DMS114 treated with DMSO at 0.1 percent for 48 hours (cell line): ENCODE measurements at regions not wholly inside any gene's neighbourhood (a gene's known extent, or its start where the extent isn't known, plus 50 kb on each side); places are given as distances from the start of the nearest gene placed in this dataset.

Source experiments
- DNase-seq: peaks from one replicate; lab custom pipeline; 2025; ENCODE audit not compliant: unreplicated experiment; lab: John Stamatoyannopoulos, UW

DNA sequence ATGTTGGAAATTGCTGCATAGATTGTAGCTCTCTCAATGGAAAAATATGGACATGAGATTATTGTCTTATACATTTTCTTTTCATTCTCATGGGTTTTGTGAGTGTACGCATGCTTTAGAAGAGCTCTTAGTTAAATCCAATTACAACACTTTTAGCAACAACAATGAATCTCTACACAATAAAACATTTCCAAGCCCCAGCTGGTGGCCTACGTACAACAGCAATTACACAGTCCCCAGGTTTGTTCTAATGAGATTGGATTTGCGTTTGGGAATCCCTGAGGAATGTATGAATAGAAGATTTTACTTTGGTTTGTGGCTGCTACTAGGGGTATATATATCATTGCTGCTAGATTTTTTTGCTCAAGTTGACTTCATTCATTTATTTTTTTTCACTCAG is 98.6 kb downstream of the FHDC1 start:
- no peak for DNase-seq

- no peak for DNase-seq
These were observed 100.9 kb downstream of the FHDC1 start for GRCh38 chr4:153036931-153037482.

DNA sequence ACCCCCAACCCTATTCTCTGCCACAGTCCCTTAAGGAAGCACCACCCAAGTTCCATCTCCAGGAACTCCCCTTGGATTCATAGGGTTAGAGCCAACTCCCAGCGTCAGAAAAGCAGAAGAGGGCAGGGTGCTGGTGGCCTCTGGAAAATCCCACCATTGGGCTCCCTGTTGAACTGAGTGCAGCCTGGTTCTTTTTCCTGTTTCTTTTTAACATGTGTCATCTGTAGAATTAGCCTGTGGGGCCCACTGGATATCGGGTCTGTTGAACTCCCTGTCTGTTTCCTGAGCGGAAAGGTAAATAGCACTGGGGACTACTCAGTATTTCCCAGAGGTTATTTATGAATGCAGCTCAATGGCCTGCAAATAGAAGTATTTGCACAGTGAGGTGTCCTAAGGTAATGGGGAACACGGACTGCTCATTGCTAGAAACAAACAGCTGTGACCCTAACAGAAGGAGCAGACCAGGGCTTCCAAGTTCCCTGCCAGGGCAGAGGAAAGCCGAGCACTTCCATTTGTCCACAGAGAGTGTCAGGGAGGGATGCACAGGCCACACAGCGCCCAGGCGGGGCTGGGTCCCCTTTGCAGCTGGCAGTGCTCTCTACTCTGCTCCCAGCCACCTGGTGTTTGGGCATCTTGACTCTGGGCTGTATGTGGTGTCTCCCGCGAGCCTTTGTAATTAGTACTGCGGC is 102.6 kb downstream of the FHDC1 start:
- no peak for DNase-seq

DNA sequence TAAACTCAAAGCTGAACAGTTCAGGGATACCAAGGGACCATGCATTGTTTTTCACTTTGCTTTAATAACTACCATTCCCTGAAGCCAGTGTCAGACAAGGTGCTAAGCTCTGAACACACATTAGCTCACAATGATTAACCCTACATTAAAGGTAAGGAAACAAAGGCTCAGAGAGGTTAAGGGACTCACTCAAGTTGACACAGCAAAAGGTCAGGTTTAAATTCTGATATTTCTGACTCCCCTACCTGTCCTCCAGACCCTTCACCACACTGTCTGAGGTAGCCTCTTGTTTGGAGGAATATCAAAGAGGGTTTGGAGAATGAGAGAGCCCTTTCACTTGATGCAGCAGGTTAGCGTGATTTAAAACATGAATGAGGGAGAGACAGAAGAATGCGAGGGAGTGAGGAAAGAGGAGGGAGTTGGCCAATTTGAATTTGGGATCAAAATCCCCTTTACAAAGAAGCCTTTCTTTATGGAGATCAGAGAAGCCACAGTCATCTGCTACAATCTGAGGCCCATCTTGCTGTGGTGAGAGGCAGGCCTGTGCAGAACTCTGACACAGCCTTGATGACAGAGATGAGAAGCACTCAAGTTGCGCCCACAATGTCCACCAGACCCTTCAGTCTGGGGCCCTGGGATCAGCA is 103.5 kb downstream of the FHDC1 start:
- DNase-seq: no peak

- DNase-seq: no peak
These were observed 104.6 kb downstream of the FHDC1 start for GRCh38 chr4:153040677-153041076.

- DNase-seq: no peak
These were observed 107.9 kb downstream of the FHDC1 start for GRCh38 chr4:153044036-153044435.

DNA sequence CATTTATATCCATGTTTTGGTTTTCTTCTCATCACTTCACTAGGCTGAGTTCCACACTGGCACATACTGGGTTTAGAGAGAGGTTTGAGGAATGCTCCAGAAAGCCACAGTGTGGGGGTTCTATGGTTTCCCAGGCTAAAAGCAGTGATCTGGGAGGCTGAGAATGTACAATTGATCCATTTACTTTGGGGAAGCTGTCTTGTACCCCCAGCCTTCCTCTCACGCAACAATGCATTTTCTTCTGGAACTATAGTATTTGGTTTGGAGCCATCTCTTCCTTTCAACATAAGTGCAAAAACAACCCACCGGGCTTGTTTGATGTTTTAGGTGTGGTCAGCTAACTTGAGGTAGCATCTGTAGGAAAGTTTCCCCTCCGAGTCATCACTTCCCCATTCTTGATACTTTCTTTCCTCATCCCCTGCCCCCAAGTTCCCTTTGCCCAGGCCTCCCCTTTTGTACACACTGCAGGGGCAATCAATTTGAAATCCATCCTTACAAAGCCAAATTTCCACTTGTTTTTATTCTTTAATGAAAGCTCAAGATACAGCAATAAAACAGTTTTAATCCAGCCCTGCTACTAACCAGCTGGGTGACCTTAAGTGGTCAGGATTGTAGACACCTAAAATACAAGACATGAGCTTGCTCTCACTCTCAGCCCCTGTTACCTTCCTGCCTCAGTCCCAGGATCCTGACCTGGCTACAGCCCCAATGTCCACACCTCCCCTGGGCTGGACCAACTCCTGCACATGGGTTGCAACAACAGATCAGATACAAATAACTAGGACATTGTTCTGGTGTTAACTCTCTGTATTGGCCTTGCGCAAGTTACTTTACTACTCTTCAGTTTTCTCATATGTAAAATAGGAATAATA is 109.2 kb downstream of the FHDC1 start:
- no peak for DNase-seq

DNA sequence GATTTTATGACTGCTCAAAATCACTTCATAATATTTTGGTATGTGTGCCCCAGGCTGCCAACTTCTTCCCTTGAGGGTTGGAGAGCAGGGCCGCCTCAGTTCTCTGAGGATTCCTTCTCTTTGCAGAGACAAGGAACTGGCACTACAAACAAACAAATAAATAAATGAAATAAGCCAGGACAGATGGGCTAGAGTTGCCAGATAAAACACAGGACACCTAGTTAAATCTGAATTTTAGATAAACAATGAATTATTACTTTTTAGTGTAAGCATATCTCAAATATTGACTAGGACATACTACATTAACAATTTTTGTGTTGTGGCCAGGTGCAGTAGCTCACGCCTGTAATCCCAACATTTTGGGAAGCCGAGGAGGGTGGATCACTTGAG is 122.5 kb downstream of the FHDC1 start:
- DNase-seq: no peak

DNA sequence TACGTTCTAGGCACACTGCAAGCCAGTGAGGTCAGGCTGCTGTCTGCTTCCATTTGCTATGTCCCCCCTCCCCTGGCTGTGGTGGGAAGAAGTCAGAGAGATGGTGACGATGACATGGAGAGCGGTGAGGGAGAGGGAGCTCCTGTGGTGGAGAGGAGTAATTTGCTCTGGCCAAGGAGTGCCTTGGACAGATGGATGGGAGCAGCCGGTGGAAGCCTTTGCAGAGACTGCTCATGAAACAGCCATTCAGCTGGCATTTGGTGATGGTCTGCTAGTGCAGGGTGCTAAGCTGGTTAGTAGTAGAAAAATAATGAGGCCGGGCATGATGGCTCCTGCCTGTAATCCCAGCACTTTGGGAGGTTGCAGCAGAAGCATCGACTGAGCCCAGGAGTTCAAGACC is 124.1 kb downstream of the FHDC1 start:
- no peak for DNase-seq

GRCh38 chr4:153061971-153062370 is 125.8 kb downstream of the FHDC1 start:
- DNase-seq: no peak

DNA sequence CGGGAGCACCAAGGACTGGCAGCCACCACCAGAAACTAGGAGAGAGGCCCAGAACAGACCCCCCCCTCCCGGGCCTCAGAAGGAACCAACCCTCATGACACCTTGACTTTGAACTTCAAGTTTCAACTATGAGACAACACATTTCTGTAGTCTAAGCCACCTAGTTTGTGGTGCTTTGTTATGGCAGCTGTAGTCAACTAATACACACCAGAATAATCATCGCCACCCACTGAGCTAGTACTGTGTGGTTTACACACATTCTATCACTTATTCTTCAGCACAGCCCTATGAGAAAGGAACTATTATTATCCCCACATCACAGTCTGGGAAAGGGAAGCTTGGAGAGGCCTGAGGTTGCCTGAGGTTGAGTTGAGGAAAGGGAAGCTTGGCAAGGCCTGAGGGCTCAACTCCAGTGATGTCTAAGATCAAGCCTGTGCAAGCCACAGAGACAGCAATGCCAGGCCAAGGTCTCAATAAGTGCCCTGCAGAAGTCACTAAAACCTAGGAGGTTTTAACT is 126.6 kb downstream of the FHDC1 start:
- no peak for DNase-seq

DNA sequence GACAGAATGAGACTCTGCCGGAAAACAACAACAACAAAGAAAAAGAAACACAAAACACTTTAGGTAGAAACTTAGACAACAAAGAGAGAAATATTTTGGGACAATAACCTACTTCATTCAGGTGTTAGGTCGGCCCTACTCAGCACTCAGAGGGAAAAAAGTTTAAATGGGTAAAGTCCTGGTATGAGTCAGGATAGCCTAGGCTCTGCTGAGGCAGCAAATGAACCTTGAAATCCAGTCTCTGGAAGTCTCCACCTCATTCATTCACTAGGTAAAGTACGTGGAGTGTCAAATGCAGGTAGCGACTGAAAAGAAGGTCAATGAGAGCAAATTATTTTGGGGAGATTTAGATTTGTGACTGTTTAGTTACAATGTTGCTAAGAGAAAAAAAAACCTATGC is 127.4 kb downstream of the FHDC1 start:
- DNase-seq: no peak

GRCh38 chr4:153064571-153064970 is 128.4 kb downstream of the FHDC1 start:
- no peak for DNase-seq

GRCh38 chr4:153065276-153065675 is 129.2 kb downstream of the FHDC1 start:
- no peak for DNase-seq

- no peak for DNase-seq
These were observed 131.3 kb downstream of the FHDC1 start for GRCh38 chr4:153067376-153067775.

DNA sequence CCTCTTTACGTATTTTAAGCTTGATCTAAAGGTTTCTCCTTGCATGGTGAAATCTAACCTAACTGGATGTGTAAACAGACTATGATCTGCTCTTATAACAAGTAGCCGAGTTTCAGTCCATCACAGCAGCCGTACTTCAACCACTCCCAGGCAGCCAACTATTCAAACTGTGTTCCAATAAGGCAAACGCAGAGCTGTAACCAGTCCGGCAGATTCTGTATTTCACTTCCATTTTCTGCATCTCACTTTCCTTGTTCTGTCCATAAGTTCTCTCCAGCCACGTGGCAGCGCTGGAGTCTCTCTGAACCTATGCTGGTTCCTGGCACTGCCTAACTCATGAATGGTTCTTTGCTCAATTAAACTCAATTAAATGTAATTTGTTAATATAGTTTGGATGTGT is 132.6 kb downstream of the FHDC1 start:
- DNase-seq: no peak

- DNase-seq: no peak
These were observed 132.2 kb upstream of the TRIM2 start for GRCh38 chr4:153071958-153072598.

DNA sequence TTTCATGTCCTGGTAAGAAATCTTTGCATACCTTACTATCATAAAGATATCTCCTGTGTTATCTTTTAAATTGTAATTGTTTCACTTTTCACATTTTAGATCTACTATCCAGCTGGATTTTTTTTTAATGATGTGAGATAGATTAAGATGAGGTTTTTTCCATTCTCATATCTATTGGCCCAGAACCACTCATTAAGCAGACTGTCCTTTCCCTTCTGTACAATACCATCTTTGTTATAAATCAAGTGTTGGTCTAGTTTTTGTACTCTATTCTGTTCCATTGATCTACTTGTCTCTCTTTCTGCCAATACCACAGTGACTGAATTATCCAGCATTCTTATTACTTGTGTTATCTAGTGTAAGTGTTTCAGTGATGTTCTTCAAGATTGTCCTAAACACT is 131.6 kb upstream of the TRIM2 start:
- DNase-seq: no peak

GRCh38 chr4:153074486-153074885 is 129.8 kb upstream of the TRIM2 start:
- DNase-seq: no peak

GRCh38 chr4:153074936-153075630 is 129.2 kb upstream of the TRIM2 start:
- no peak for DNase-seq
